T-helper 1 cell treated with Interleukin-12 subunit alpha and Interleukin-12 subunit beta and Interleukin-4 antibody, amounts not matched to agents 30 ng/mL and 1 ng/mL, for 36 hours (primary cell): ENCODE measurements at regions not wholly inside any gene's neighbourhood (a gene's known extent, or its start where the extent isn't known, plus 50 kb on each side); places are given as distances from the start of the nearest gene placed in this dataset.

Experiments
- intact Hi-C: fragments of 100-400 bp; cut with micrococcal nuclease; formaldehyde crosslinking; loops from one replicate; pipeline ENCODE4 v1.15.1; 2024

DNA sequence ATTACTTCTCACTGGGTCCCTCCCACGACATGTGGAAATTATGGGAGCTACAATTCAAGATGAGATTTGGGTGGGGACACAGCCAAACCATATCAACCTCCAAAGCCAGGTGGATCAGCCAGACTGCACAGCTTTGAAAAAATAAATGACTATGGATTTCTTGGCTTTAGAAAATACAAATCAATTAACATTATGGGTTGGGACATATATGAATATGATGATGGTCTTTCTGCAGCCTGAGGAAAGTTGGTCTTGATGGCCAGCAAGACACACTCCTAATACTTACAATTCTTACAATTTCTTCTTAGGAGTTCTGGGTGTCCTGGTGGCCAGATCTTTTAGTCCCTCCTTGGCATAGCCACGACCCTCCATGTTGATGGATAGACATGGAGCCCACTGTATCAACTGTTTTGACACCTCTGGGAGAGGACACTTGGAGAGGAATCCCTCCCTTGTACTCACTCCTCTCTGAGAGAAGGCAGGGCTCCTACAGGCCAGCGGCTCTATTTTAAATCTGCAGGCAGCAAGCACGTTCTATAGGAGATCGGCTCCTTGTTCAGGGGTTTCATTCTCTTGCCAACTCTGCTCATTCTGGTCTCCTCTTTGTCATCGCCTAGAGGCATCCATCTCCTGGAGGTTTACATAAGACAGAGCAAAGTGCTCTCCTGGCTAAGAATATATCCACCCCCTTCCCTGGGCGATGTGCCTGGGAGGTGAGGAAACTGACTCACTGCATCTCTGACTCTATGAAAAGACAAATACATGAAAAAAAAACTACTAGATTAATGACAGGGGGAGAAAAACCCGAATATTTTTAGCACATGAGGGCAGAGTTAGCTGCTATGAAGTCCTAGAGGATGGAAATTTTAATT lies 145.9 kb downstream of the CARTPT start:
- intact Hi-C loops, result no loop called here

DNA sequence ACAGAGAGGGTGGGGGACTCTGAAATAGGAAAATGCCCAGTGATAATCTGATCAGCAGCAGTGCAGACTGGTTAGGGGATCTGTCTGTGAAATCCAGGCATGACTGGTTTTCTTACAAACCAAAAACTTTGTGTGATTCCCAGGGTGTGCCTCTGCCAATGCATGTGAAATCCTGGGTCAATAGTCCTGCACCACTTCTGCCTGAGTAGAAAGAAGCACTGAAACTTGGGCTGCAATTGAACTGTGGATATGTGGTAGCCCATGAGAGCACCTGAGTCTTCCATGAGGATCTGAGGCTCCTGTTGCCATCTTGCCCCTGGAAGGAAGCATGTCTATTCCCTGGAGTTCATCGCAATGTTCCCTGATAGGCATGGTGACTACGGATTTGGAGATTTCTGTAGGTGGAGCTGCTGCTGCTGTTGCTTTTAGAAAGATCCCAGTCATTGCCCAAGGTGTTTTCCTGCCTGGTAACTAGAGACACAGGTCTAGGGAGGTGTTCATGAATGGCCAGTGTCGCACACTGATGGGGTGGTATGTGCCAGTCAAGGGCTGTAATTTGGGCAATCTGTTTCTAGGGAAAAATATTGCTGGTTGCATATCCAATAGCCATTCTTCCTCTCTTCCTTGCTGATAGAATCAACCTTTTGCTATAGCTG lies 146.7 kb downstream of the CARTPT start:
- intact Hi-C loops, result no loop called here

DNA sequence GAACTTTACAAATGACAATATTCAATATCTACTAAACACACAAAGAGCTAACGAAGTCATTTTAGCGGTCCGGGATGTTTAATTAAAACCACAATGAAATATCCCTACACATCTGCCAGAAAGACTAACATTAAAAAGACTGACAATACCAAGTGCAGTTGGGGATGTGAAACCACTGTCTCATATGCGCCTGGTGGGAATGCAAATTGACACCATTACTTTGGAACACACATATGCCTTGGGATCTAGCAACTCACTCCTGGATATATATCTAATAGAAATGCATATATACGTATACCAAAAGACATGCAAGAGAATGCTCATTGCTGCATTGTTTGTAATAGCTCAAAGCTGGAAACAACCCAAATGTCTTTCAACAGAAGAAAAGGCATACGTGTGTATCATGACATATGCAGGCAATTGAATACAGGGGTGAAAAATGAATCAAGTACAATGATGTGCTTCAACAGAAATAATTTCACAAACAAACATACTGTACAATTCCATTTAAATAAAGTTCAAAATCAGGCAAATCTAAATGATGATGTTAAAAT lies 153.3 kb downstream of the CARTPT start:
- intact Hi-C loops, result no loop called here

DNA sequence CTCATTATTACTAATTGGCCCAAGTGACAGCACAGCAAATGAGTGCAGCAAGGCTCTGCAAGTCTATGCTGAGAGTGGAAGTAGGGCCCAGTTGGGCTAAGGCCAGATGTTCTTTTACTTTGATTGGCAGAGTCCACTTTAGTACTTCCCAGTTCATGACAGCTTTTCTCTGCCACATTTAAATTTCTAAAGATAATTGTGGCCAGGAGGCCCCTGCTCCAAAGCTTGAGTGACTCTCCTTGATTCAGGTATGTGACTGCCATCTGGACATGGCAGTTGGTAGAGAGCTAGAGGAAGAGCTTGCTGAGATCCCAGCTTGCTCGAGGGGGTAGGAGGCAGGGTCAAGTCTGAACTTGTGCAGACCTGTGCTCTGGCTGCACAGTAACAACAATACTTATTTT lies 154.1 kb downstream of the CARTPT start:
- intact Hi-C loops, result no loop called here

DNA sequence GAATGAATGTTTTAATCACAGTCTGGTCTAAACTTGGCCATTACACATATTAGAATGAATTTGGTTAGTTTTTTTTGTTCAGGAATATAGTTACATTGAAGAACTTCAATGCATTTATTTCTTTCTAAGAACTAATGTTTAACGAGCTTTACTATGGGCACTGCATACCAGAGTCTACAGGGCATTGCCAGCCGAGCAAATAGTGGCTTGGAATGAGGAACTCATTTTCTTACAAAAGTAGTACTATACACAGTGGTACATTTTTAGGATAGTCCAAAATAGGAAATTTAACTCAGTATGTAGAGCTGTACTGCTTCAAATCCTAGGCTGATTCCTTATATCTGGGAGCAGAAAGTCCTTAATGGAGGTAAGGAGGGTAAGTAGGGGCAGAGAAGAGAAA lies 155.4 kb downstream of the CARTPT start:
- intact Hi-C loops, result no loop called here

DNA sequence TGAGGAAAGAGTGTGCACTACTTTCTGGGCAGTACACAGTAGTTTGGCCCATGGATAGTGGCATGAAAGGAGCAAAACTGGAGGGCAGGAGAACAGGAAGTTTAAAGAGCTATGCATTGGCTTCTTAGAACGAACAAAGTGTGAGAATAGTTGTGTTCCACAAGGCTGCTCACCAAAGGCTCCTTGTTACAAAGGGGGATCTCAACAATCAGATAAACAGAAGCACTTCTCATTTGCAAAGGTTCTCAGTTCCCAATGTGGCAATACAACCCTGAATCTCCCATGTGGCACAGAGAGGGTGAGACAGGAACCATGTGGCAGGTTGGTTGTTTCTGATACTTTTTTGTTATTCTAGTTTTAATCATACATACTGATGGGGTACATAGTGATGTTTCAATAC lies 158.4 kb downstream of the CARTPT start:
- intact Hi-C loops, result no loop called here

DNA sequence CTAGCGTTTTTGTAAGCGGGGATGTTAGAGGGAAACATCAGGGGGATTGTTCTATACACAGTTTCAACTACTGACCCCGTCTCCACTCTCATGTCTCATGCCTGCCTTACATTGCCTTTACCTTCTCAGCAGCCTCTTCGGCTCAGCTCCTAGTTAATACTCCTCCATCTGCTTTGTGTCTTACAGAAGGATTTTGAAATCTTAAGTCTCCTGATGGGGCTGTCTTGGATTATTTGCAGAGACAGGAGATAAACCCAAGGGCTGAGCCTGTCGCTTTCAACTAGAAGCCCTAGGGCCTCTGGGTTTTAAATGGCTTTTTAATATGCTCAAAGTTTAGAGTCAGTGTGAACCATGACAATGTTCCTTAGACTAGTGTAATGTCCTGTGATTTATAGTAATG lies 161.5 kb downstream of the CARTPT start:
- intact Hi-C loops, result no loop called here

- intact Hi-C loops, result no loop called here
Observed at GRCh38 chr5:71882826-71883741, 164.0 kb downstream of the CARTPT start.

DNA sequence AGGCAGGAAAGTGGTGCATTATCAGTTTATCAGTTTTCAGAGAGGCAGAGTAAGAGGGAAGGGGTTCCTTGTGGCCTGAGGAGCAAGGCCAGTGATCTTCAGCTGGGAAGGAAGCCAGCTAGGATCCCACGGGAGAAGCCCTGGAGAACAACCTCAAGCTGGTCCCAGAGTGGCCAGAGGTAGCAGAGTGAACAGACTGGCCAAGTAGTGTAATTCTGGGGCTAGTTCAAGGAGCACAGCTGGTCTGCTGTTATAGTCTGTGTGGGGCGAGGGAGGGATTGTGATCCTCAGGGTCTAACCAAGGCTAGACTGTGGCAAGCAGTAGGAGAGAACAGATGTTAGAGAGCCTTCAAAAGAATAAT lies 164.6 kb downstream of the CARTPT start:
- intact Hi-C loops, result no loop called here

DNA sequence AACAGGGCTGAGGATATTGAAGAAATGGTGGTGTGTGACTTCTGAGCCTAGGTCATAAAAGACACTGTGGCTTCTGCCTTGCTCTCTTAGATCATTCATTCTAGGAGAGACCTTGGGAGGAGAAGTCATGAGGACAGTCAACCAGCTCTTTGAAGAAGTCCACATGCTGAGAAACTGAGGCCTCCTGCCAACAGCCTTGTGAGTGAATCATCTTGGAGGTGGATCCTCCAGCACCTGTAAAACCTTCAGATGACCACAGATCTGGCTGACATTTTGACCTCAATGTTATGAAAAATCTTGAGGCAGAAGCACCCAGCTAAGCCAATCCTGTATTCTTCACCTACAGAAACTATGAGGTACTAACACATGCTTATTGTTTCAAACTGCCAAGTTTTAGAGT lies 165.9 kb downstream of the CARTPT start:
- intact Hi-C loops, result no loop called here

- intact Hi-C loops, result no loop called here
Observed at GRCh38 chr5:71886406-71886805, 167.3 kb downstream of the CARTPT start.

GRCh38 chr5:71887680-71888079 lies 168.6 kb downstream of the CARTPT start:
- intact Hi-C loops, result loop anchor here (1.0 kb wide), 1 partner anchor 433 kb away; the partner anchor contains the start of genes MRPS27 and PTCD2

DNA sequence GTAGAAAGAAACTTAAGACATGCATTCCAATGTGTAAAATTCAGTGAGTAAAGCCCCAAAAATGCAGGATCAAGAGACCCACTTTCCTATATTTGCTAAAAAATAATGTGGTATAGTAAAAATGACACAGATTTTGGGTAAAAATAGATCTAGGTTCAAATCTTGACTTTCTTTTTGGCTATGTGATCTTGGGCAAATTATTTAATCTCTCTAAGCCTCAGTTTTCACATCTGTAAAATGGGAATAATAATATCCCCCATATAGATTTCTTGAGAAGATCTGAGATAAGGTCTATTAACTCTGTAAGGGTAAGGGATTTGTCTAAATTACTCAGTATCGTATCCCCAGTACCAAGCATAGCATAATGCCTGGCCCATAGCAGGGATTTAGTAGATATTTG lies 172.3 kb downstream of the CARTPT start:
- intact Hi-C loops, result no loop called here

DNA sequence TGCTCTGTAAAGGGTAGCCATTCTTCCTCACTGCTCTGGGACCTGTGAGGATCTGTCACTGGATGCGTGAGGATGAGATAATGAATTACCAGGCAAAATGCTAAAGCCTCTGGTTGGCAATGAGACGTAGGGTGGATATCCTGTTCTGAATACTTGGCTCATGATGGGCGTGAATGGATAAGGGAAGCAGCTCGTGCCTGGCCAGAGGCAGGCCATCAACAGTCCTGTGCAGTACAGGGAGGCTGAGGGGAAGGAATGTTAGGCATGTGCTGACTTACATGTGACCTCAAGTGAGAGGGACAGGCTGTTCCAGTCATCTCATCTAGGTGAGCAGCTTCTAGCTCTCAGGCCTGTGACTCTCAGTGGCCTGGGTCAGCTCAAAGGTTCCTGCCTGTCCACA lies 172.8 kb downstream of the CARTPT start:
- intact Hi-C loops, result no loop called here

DNA sequence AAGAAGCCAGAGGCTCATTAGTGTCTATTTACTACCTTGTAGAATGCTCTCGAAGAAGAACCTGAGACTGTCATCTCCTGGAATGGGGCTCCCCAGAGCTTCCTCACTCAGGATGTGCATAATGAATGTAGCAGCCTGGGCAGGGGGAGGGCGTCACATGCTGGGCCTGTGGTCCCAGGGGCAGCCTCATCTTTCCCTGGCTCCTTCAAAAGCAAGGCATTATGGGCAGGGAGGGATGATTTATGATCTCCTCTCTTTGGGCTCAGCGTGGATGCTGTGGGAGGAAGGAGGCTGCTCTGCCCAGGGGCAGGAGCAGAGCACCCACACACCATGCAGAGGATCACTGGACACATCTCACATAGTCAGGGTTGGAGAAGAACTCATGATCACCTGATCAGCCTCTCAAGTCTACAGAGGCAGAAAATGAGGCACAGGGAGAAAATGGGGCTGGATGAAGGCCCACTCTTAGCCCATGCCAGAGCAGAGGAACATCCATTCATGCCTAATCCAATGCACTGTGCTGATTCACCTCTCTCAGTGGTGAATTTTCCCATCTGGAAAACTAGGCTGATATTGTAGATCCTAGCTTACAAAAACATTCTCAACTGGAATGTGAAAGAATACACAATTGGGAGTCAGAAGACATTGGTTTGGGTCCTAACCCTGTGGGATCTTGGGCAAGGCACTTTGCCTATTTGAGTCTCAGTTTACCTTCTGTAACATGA lies 173.7 kb downstream of the CARTPT start:
- intact Hi-C loops, result no loop called here

GRCh38 chr5:71893451-71893850 lies 174.4 kb downstream of the CARTPT start:
- intact Hi-C loops, result no loop called here

DNA sequence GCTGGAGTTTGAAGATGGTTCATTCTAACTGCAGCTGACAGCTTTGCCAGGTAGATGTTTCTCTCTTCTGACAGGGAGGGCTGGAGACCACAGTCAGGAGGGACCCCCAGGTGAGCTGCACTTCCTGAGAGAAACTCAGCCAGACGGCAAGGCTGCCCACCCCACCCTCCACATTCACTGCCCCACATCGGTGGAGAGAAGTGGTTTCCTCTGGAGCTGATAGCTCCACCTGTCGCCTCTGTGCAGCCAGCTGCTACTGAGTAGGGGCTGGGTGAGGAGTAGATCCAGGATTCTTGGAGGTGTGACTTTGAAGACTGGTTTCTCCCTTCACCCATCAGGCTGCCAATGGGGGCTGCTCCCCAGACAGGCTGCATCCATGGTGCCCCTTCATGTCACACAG lies 175.0 kb downstream of the CARTPT start:
- intact Hi-C loops, result no loop called here

DNA sequence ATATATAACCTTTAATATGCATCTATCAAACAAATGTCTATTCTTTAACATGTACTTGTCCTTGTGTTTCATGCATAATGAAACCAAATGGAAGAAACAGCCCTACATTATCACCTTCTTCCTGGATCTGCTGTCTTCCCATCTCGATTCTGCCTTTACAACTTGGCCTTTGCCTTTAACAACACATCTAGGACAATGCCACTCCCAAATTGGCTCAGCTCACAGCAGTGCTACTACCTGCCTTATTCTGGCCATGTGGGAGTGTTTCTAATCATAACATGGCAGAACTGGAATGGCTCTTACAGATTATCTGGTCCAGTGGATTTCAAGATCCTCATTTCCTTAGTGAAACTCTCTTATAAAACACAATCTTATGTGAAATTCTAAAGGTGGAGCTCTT lies 176.5 kb downstream of the CARTPT start:
- intact Hi-C loops, result no loop called here

DNA sequence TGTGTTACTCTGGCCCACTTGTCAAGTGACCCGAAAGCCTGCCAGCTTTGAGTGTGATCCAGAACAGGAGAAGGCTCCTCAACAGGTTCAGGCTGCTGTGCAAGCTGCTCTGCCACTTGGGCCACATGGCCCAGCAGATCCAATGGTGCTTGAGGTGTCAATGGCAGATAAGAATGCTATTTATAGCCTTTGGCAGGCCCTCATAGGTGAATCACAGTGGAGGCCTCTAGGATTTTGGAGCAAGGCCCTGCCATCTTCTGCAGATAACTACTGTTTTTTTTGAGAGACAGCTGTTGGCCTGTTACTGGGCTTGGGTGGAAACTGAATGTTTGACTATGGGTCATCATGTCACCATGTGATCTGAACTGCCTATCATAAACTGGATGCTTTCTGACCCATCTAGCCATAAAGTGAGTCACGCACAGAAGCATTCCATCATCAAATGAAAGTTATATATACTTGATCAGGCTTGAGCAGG lies 180.8 kb downstream of the CARTPT start:
- intact Hi-C loops, result no loop called here

- intact Hi-C loops, result no loop called here
Observed at GRCh38 chr5:71903808-71904207, 184.7 kb downstream of the CARTPT start.

DNA sequence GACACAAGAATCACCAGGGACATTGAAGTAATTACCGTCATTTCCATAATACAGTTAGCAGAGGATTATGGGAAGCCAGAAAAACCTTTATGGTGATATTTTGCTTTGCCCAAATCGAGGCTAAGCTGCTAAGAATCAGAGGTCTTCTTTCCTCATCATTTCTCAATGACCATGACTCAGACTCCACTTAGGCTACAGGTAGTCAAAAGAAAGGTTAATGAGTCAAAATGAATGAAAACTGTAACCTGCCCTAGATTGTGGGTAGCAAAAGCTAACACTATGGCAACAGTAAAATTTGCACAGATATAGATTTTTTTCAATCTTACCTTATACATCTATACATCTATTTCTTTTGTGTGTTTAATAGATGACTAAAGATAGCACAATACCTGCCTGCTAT lies 185.8 kb downstream of the CARTPT start:
- intact Hi-C loops, result no loop called here
